ENCODE measurements at regions not wholly inside any gene's neighbourhood (a gene's known extent, or its start where the extent isn't known, plus 50 kb on each side); places are given as distances from the start of the nearest gene placed in this dataset.

- TF ChIP-seq CTCF (conservative IDR thresholded peaks at IDR 0.05 in 1 of 2, IDR thresholded peaks at IDR 0.05 in 1 of 2; ENCODE audit: extremely low read depth in 1 of 2, insufficient read depth in 1 of 2, low read depth in 1 of 2, low read length in 2 of 2) (no peak), EZH2 (IDR thresholded peaks at IDR 0.05; ENCODE audit: borderline replicate concordance, low read length) (no peak)
Measured at GRCh38 chr1:113246929-113247328, 143.4 kb upstream of the MAGI3 start.

Data from mammary epithelial cell (primary cell).